ENCODE measurements at regions not wholly inside any gene's neighbourhood (a gene's known extent, or its start where the extent isn't known, plus 50 kb on each side); places are given as distances from the start of the nearest gene placed in this dataset.

- no peak for TF ChIP-seq ZBTB11 (CRISPR knock-in tag; IDR thresholded peaks at IDR 0.05)
- no peak for TF ChIP-seq BCL6 (CRISPR knock-in tag; IDR thresholded peaks at IDR 0.05)
- no peak for TF ChIP-seq HMG20B (CRISPR knock-in tag; IDR thresholded peaks at IDR 0.05)
- no peak for TF ChIP-seq PML (IDR thresholded peaks at IDR 0.05; ENCODE audit: low read length)
- no peak for TF ChIP-seq E2F4 (CRISPR knock-in tag; IDR thresholded peaks at IDR 0.05; ENCODE audit: low read depth)
These were observed 410.2 kb downstream of the PRR16 start (continued) for GRCh38 chr5:120874081-120874862.

All from K562 (cell line).